HL-60 (cell line): ENCODE measurements at regions not wholly inside any gene's neighbourhood (a gene's known extent, or its start where the extent isn't known, plus 50 kb on each side); places are given as distances from the start of the nearest gene placed in this dataset.

Experiments used
- GABPA ChIP-seq: IDR thresholded peaks from 2 replicates; pipeline ENCODE4 v1.6.1; 2012; ENCODE audit warnings: low read depth
- POLR2AphosphoS5 ChIP-seq: IDR thresholded peaks from 2 replicates; pipeline ENCODE4 v1.6.1; 2012; ENCODE audit warnings: low read depth
- TF ChIP-seq, protein P1 (sequence below): IDR thresholded peaks from one replicate; pipeline ENCODE4 v1.5.1; 2011; ENCODE audit warnings: low read length, control low read depth, inconsistent platforms; ENCODE audit not compliant: insufficient read depth
- TF ChIP-seq, protein P2 (sequence below): IDR thresholded peaks from 2 replicates; pipeline ENCODE4 v1.6.1; 2012; ENCODE audit warnings: low read depth; ENCODE audit not compliant: insufficient replicate concordance

DNA sequence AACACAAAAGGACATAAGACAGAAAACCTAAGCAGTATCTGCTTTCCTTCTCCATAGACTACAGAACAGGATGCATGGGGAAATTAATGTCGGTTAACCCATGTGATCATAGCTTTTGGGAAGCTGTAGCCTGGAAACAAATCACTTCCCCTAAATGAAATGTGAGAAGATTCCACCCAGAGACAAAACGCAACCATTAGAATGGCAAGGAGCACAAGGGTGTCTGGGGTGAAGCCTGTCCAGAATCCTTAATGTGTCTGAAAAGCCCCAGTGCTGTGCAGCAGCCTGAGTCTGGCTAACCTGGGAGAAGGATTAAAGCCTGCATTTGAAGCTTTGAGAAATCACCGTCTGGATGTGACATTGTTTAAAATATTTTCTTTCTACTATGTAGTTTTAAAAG, 213.3 kb downstream of the ANKRD50 start:
- TF ChIP-seq, protein P1, sequence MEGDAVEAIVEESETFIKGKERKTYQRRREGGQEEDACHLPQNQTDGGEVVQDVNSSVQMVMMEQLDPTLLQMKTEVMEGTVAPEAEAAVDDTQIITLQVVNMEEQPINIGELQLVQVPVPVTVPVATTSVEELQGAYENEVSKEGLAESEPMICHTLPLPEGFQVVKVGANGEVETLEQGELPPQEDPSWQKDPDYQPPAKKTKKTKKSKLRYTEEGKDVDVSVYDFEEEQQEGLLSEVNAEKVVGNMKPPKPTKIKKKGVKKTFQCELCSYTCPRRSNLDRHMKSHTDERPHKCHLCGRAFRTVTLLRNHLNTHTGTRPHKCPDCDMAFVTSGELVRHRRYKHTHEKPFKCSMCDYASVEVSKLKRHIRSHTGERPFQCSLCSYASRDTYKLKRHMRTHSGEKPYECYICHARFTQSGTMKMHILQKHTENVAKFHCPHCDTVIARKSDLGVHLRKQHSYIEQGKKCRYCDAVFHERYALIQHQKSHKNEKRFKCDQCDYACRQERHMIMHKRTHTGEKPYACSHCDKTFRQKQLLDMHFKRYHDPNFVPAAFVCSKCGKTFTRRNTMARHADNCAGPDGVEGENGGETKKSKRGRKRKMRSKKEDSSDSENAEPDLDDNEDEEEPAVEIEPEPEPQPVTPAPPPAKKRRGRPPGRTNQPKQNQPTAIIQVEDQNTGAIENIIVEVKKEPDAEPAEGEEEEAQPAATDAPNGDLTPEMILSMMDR, result no peak
- TF ChIP-seq POLR2AphosphoS5 (no peak), GABPA (no peak)
- TF ChIP-seq, protein P2, sequence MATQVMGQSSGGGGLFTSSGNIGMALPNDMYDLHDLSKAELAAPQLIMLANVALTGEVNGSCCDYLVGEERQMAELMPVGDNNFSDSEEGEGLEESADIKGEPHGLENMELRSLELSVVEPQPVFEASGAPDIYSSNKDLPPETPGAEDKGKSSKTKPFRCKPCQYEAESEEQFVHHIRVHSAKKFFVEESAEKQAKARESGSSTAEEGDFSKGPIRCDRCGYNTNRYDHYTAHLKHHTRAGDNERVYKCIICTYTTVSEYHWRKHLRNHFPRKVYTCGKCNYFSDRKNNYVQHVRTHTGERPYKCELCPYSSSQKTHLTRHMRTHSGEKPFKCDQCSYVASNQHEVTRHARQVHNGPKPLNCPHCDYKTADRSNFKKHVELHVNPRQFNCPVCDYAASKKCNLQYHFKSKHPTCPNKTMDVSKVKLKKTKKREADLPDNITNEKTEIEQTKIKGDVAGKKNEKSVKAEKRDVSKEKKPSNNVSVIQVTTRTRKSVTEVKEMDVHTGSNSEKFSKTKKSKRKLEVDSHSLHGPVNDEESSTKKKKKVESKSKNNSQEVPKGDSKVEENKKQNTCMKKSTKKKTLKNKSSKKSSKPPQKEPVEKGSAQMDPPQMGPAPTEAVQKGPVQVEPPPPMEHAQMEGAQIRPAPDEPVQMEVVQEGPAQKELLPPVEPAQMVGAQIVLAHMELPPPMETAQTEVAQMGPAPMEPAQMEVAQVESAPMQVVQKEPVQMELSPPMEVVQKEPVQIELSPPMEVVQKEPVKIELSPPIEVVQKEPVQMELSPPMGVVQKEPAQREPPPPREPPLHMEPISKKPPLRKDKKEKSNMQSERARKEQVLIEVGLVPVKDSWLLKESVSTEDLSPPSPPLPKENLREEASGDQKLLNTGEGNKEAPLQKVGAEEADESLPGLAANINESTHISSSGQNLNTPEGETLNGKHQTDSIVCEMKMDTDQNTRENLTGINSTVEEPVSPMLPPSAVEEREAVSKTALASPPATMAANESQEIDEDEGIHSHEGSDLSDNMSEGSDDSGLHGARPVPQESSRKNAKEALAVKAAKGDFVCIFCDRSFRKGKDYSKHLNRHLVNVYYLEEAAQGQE, result no peak
